ENCODE measurements at regions not wholly inside any gene's neighbourhood (a gene's known extent, or its start where the extent isn't known, plus 50 kb on each side); places are given as distances from the start of the nearest gene placed in this dataset.

GRCh38 chr12:128131955-128132354 lies 135.0 kb upstream of the TMEM132C start:
- DNase-seq (ENCODE audit: low read depth) = no peak
- H3K4me3 ChIP-seq (ENCODE audit: low read depth, low read length) = no peak overlapping the region
- TF ChIP-seq, protein P1, sequence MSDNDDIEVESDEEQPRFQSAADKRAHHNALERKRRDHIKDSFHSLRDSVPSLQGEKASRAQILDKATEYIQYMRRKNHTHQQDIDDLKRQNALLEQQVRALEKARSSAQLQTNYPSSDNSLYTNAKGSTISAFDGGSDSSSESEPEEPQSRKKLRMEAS (IDR thresholded peaks at IDR 0.05; ENCODE audit: low read depth, low read length) = no peak
- no peak for TF ChIP-seq MYC (IDR thresholded peaks at IDR 0.05; ENCODE audit: low read depth, low read length)
- TF ChIP-seq POLR2A (IDR thresholded peaks at IDR 0.05; ENCODE audit: extremely low read depth, insufficient read length) = no peak
- no peak for TF ChIP-seq CTCF (IDR thresholded peaks at IDR 0.05; ENCODE audit: low read depth, low read length)

DNA sequence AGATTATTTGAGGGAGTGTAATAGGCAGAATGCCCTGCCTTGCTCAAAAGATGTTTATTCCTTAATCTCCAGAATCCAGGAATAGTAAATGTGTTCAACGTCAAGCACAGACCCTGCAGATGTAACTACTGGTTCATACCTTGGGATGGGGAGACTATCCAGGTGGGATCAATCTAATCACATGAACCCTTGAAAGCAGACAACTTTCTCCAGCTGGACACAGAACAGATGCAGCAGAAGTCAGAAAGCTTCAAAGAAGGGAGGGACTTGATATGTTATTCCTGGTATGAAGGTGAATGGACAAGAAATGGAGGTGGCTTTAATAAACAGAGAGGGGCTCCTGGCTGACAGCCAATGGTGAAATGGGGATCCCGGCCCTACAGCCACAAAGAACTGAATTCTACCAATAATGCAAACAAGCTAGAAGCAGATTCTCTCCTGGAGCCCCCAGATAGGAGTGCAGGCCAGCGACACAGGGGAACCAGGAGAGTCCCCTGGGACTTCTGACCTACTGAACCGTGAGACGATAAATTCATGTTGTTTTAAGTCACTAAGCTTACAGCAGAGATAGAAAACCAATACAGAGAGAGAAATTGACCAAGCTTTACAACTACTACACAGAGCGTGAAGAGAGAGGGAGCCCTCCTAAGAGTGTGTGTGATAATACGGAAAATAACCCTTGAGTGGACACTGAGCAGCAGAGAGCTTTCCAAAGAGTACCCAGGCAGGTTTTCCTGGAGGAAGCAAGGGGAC lies 133.5 kb upstream of the TMEM132C start:
- no peak for TF ChIP-seq POLR2A (IDR thresholded peaks at IDR 0.05; ENCODE audit: extremely low read depth, insufficient read length)
- no peak overlapping the region for H3K4me3 ChIP-seq (ENCODE audit: low read depth, low read length)
- no peak for DNase-seq (ENCODE audit: low read depth)

- no peak for TF ChIP-seq CTCF (IDR thresholded peaks at IDR 0.05; ENCODE audit: low read depth, low read length)
- TF ChIP-seq MYC (IDR thresholded peaks at IDR 0.05; ENCODE audit: low read depth, low read length) = no peak
- TF ChIP-seq, protein P1 (IDR thresholded peaks at IDR 0.05; ENCODE audit: low read depth, low read length) = no peak
- no peak for TF ChIP-seq POLR2A (IDR thresholded peaks at IDR 0.05; ENCODE audit: extremely low read depth, insufficient read length)
- H3K4me3 ChIP-seq (ENCODE audit: low read depth, low read length) = no peak overlapping the region
- DNase-seq (ENCODE audit: low read depth) = peak; percentile 17
These were observed 129.8 kb upstream of the TMEM132C start for GRCh38 chr12:128137140-128137539.

DNA sequence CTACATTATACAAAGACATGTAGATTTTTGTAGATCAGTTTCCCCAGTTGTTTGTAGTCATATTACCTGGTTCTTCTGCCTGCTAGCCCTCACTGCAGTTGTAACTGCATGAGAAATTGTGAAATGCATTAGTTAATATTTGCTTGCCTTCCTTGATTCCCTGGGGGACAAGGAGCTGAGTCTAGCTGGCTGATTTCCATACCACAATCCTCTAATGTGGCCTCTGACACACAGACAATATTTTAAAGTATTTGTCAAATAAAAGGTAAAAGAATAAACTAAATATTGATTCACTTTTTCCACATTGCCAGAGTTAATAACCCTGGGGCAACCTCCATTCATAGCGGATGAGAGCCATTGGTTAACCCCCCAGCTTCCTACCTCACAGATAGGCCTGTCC lies 128.8 kb upstream of the TMEM132C start:
- H3K4me3 ChIP-seq (ENCODE audit: low read depth, low read length) = no peak overlapping the region
- TF ChIP-seq, protein P1 (IDR thresholded peaks at IDR 0.05; ENCODE audit: low read depth, low read length) = no peak
- no peak for DNase-seq (ENCODE audit: low read depth)

- TF ChIP-seq MYC (IDR thresholded peaks at IDR 0.05; ENCODE audit: low read depth, low read length) = no peak
- TF ChIP-seq POLR2A (IDR thresholded peaks at IDR 0.05; ENCODE audit: extremely low read depth, insufficient read length) = no peak
- TF ChIP-seq, protein P1 (IDR thresholded peaks at IDR 0.05; ENCODE audit: low read depth, low read length) = no peak
- TF ChIP-seq CTCF (IDR thresholded peaks at IDR 0.05; ENCODE audit: low read depth, low read length) = no peak
- H3K4me3 ChIP-seq (ENCODE audit: low read depth, low read length) = no peak overlapping the region
- no peak for DNase-seq (ENCODE audit: low read depth)
These were observed 126.4 kb upstream of the TMEM132C start for GRCh38 chr12:128140551-128140950.

DNA sequence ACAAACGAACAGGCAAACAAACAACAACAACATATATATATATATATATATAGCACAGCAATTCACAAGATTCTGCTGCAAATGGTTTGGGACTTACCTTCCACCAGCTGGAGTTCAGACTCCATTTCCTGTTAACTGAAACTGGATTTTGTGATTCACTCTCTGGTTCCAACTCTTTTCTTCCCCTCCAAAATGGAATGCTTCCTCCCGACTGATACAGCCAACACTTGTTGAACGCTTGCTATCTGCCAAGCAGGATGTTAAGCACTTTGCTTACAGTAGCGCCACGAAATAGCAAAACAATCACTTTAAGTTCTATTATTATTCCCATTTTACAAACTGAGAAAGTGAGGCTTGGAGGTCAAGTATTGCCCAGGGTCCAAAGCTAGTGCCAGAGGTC lies 116.0 kb upstream of the TMEM132C start:
- H3K4me3 ChIP-seq (ENCODE audit: low read depth, low read length) = no peak overlapping the region
- no peak for DNase-seq (ENCODE audit: low read depth)
- TF ChIP-seq, protein P1 (IDR thresholded peaks at IDR 0.05; ENCODE audit: low read depth, low read length) = no peak
- TF ChIP-seq POLR2A (IDR thresholded peaks at IDR 0.05; ENCODE audit: extremely low read depth, insufficient read length) = no peak
- TF ChIP-seq CTCF (IDR thresholded peaks at IDR 0.05; ENCODE audit: low read depth, low read length) = no peak
- TF ChIP-seq MYC (IDR thresholded peaks at IDR 0.05; ENCODE audit: low read depth, low read length) = no peak

GRCh38 chr12:128155571-128155970 lies 111.4 kb upstream of the TMEM132C start:
- TF ChIP-seq, protein P1 (IDR thresholded peaks at IDR 0.05; ENCODE audit: low read depth, low read length) = no peak
- TF ChIP-seq MYC (IDR thresholded peaks at IDR 0.05; ENCODE audit: low read depth, low read length) = no peak
- no peak for TF ChIP-seq POLR2A (IDR thresholded peaks at IDR 0.05; ENCODE audit: extremely low read depth, insufficient read length)
- TF ChIP-seq CTCF (IDR thresholded peaks at IDR 0.05; ENCODE audit: low read depth, low read length) = no peak
- DNase-seq (ENCODE audit: low read depth) = no peak

More at GRCh38 chr12:128155571-128155970, 111.4 kb upstream of the TMEM132C start:
- H3K4me3 ChIP-seq (ENCODE audit: low read depth, low read length) = no peak overlapping the region
